Panc1 (cell line): ENCODE measurements at regions not wholly inside any gene's neighbourhood (a gene's known extent, or its start where the extent isn't known, plus 50 kb on each side); places are given as distances from the start of the nearest gene placed in this dataset.
"Not testable (repeated sequence)": the region's sequence is repeated elsewhere in the genome, so short reads cannot be mapped to it uniquely, and the experiment has no call there.

Source experiments
- POLR2AphosphoS5 ChIP-seq: IDR thresholded peaks from 2 replicates; pipeline ENCODE4 v1.6.1; 2012; ENCODE audit warnings: mild to moderate bottlenecking, low read depth, low read length, moderate library complexity
- SIN3A ChIP-seq: IDR thresholded peaks from 2 replicates; pipeline ENCODE4 v1.6.1; 2012; ENCODE audit warnings: low read depth, mild to moderate bottlenecking, low read length, moderate library complexity, borderline replicate concordance; ENCODE audit not compliant: insufficient read depth
- TF ChIP-seq, protein P1 (sequence below): fragments of 450-650 bp; IDR thresholded peaks from 2 replicates; pipeline ENCODE4 v1.5.1; 2017; ENCODE audit warnings: mild to moderate bottlenecking

DNA sequence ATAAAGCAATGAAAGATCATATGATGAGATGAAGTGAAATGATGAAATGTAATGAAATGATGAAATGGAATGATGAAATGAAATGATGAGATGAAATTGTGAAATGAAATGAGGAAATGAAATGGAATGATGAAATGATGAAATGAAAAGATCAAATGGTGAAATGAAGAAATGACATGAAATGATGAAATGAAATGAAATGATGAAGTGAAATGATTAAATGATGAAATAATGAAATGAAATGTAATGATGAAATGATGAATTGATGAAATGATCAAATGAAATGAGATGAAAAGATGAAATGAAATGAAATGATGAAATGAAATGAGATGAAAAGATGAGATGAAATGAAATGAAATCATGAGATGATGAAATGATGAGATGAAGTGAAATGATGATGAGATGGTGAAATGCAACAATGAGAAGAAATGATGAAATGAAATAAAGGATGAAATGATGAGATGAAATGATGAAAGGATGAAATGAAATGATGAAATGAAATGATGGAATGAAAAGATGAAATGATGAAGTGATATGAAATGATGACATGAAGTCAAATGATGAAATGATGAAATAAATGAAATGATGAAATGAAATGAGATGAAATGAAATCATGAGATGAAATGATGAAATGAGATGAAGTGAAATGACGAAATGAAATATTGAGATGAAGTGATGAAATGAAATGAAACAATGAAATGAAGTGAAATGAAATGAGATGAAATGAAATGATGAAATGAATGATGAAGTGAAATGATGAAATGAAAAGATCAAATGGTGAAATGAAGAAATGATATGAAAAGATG lies 130.5 kb upstream of the TP53TG3C start:
- TF ChIP-seq, protein P1, sequence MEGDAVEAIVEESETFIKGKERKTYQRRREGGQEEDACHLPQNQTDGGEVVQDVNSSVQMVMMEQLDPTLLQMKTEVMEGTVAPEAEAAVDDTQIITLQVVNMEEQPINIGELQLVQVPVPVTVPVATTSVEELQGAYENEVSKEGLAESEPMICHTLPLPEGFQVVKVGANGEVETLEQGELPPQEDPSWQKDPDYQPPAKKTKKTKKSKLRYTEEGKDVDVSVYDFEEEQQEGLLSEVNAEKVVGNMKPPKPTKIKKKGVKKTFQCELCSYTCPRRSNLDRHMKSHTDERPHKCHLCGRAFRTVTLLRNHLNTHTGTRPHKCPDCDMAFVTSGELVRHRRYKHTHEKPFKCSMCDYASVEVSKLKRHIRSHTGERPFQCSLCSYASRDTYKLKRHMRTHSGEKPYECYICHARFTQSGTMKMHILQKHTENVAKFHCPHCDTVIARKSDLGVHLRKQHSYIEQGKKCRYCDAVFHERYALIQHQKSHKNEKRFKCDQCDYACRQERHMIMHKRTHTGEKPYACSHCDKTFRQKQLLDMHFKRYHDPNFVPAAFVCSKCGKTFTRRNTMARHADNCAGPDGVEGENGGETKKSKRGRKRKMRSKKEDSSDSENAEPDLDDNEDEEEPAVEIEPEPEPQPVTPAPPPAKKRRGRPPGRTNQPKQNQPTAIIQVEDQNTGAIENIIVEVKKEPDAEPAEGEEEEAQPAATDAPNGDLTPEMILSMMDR, result not testable (repeated sequence)
- not testable (repeated sequence) for TF ChIP-seq POLR2AphosphoS5, SIN3A
